GM12878 (cell line): ENCODE measurements at regions not wholly inside any gene's neighbourhood (a gene's known extent, or its start where the extent isn't known, plus 50 kb on each side); places are given as distances from the start of the nearest gene placed in this dataset.

ENCODE experiments used
- POLR2AphosphoS2 ChIP-seq: IDR thresholded peaks from 2 replicates; pipeline ENCODE4 v1.6.1; 2011; ENCODE audit warnings: low read depth, mild to moderate bottlenecking, low read length, improper control_type of control experiment, moderate library complexity
- TF ChIP-seq, protein P1 (sequence below), 3 experiments: IDR thresholded peaks in 2 of 3; conservative IDR thresholded peaks in 1 of 3; 2 replicates each; pipeline ENCODE4 v1.5.1; 2011; ENCODE audit warnings: low read depth in 3 of 3, low read length in 3 of 3, mild to moderate bottlenecking in 3 of 3, control low read depth in 2 of 3, moderate library complexity in 2 of 3, inconsistent platforms in 1 of 3, mixed read lengths in 1 of 3; ENCODE audit not compliant: control insufficient read depth in 2 of 3, insufficient read depth in 1 of 3; ENCODE audit errors: extremely low read depth in 1 of 3

GRCh38 chr16:7051591-7052349 is 280.9 kb upstream of the RBFOX1 start:
- no peak for TF ChIP-seq POLR2AphosphoS2
- TF ChIP-seq, protein P1, sequence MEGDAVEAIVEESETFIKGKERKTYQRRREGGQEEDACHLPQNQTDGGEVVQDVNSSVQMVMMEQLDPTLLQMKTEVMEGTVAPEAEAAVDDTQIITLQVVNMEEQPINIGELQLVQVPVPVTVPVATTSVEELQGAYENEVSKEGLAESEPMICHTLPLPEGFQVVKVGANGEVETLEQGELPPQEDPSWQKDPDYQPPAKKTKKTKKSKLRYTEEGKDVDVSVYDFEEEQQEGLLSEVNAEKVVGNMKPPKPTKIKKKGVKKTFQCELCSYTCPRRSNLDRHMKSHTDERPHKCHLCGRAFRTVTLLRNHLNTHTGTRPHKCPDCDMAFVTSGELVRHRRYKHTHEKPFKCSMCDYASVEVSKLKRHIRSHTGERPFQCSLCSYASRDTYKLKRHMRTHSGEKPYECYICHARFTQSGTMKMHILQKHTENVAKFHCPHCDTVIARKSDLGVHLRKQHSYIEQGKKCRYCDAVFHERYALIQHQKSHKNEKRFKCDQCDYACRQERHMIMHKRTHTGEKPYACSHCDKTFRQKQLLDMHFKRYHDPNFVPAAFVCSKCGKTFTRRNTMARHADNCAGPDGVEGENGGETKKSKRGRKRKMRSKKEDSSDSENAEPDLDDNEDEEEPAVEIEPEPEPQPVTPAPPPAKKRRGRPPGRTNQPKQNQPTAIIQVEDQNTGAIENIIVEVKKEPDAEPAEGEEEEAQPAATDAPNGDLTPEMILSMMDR (IDR thresholded peaks at IDR 0.05 in 2 of 3, conservative IDR thresholded peaks at IDR 0.05 in 1 of 3; ENCODE audit: control insufficient read depth in 2 of 3, extremely low read depth in 1 of 3, insufficient read depth in 1 of 3, low read depth in 3 of 3, low read length in 3 of 3), result no peak
